IMR-90 (cell line): ENCODE measurements at regions not wholly inside any gene's neighbourhood (a gene's known extent, or its start where the extent isn't known, plus 50 kb on each side); places are given as distances from the start of the nearest gene placed in this dataset.

Source experiments
- ATAC-seq: fragments of 200-7000 bp; cut with Tn5 transposase; 2 replicates; pipeline ENCODE4 v1.9.1; 2020; ENCODE audit warnings: low read depth, mild to moderate bottlenecking, moderate library complexity
- BruUV-seq: library from RNA; stranded (reverse); fragments of 400-500 nt; replicated peaks from 2 replicates; lab custom pipeline; 2021; lab: Mats Ljungman, UMichigan
- CTCF ChIA-PET: fragments of 300-600 bp; formaldehyde crosslinking; extraction: SDS; loops from one replicate; lab custom pipeline; 2021; ENCODE audit warnings: antibody characterized with exemption; lab: Yijun Ruan, JAX
- POLR2A ChIA-PET: fragments of 300-600 bp; sonication (Branson Sonifier 250); formaldehyde crosslinking; loops from one replicate; lab custom pipeline; 2022; ENCODE audit warnings: antibody characterized with exemption; ENCODE audit not compliant: unreplicated experiment; lab: Charles Lee
- DNase-seq: peaks from one replicate; pipeline ENCODE4 v3.0.0; 2013
- H2AFZ ChIP-seq: replicated peaks from 2 replicates; pipeline ENCODE3; 2013; ENCODE audit warnings: low read length, mild to moderate bottlenecking; ENCODE audit not compliant: poor library complexity
- H2AK5ac ChIP-seq: 2 replicates; pipeline ENCODE4 v1.6.1; 2013; ENCODE audit warnings: low read depth, low read length, inconsistent platforms
- H2AK9ac ChIP-seq: replicated peaks from 2 replicates; pipeline ENCODE3; 2013; ENCODE audit warnings: mild to moderate bottlenecking, low read depth, low read length, moderate library complexity; ENCODE audit not compliant: poor library complexity
- H2BK120ac ChIP-seq: 2 replicates; pipeline ENCODE4 v1.6.1; 2013; ENCODE audit warnings: low read depth, low read length, inconsistent platforms
- H2BK15ac ChIP-seq: 3 replicates; pipeline ENCODE4 v1.6.1; 2013; ENCODE audit warnings: low read depth, low read length, inconsistent platforms
- H2BK20ac ChIP-seq: 2 replicates; pipeline ENCODE4 v1.6.1; 2013; ENCODE audit warnings: low read depth, mild to moderate bottlenecking, inconsistent platforms, low read length, moderate library complexity
- H2BK5ac ChIP-seq: 2 replicates; pipeline ENCODE4 v1.6.1; 2013; ENCODE audit warnings: mild to moderate bottlenecking, low read depth, low read length, inconsistent platforms; ENCODE audit not compliant: poor library complexity, severe bottlenecking
- H3K14ac ChIP-seq: replicated peaks from 2 replicates; pipeline ENCODE4 v1.6.1; 2013; ENCODE audit warnings: low read depth, low read length, inconsistent platforms
- H3K18ac ChIP-seq: 2 replicates; pipeline ENCODE4 v1.6.1; 2013; ENCODE audit warnings: low read depth, low read length, control low read depth
- H3K23ac ChIP-seq: 2 replicates; pipeline ENCODE4 v1.6.1; 2013; ENCODE audit warnings: low read depth, low read length, inconsistent platforms
- H3K27ac ChIP-seq: 2 replicates; pipeline ENCODE4 v1.5.1; 2013; ENCODE audit warnings: mild to moderate bottlenecking, control low read depth, low read length; ENCODE audit not compliant: insufficient read depth
- H3K27me3 ChIP-seq: 2 replicates; pipeline ENCODE4 v1.6.1; 2013; ENCODE audit warnings: low read length; ENCODE audit not compliant: control insufficient read depth, insufficient read depth
- H3K36me3 ChIP-seq: 2 replicates; pipeline ENCODE4 v1.6.1; 2013; ENCODE audit warnings: low read length, mixed read lengths; ENCODE audit not compliant: control insufficient read depth, insufficient read depth
- H3K4ac ChIP-seq: 2 replicates; pipeline ENCODE4 v1.6.1; 2013; ENCODE audit warnings: low read depth, low read length, inconsistent platforms
- H3K4me1 ChIP-seq: 2 replicates; pipeline ENCODE4 v1.6.1; 2013; ENCODE audit warnings: low read length, mixed read lengths; ENCODE audit not compliant: control insufficient read depth, insufficient read depth
- H3K4me2 ChIP-seq: 2 replicates; pipeline ENCODE4 v1.6.1; 2013; ENCODE audit warnings: low read depth, mild to moderate bottlenecking, control low read depth, low read length, moderate library complexity
- H3K4me3 ChIP-seq: 2 replicates; pipeline ENCODE4 v1.5.1; 2013; ENCODE audit warnings: low read depth, mild to moderate bottlenecking, control low read depth, low read length, moderate library complexity; ENCODE audit not compliant: insufficient read depth
- H3K56ac ChIP-seq: 2 replicates; pipeline ENCODE4 v1.6.1; 2013; ENCODE audit warnings: low read length, inconsistent platforms; ENCODE audit not compliant: insufficient read depth; ENCODE audit errors: extremely low read depth
- H3K79me1 ChIP-seq, 2 experiments: 2 replicates each; pipeline ENCODE4 v1.6.1; 2013; ENCODE audit warnings: low read length in 2 of 2, inconsistent platforms in 1 of 2, low read depth in 1 of 2
- H3K9ac ChIP-seq: 2 replicates; pipeline ENCODE4 v1.6.1; 2013; ENCODE audit warnings: low read depth, low read length, control low read depth
- H3K9me1 ChIP-seq: 2 replicates; pipeline ENCODE4 v1.6.1; 2013; ENCODE audit warnings: low read length, inconsistent platforms; ENCODE audit not compliant: insufficient read depth
- H3K9me3 ChIP-seq: 2 replicates; pipeline ENCODE4 v1.6.1; 2013; ENCODE audit warnings: low read length; ENCODE audit not compliant: control insufficient read depth, insufficient read depth
- H4K20me1 ChIP-seq: 2 replicates; pipeline ENCODE4 v1.6.1; 2013; ENCODE audit warnings: low read length, inconsistent platforms; ENCODE audit not compliant: insufficient read depth
- H4K5ac ChIP-seq: 2 replicates; pipeline ENCODE4 v1.6.1; 2013; ENCODE audit warnings: mild to moderate bottlenecking, low read depth, low read length, control low read depth
- H4K8ac ChIP-seq, 2 experiments: 2 replicates each; pipeline ENCODE4 v1.6.1; 2013; ENCODE audit warnings: low read depth in 2 of 2, low read length in 2 of 2, control low read depth in 1 of 2, inconsistent platforms in 1 of 2
- H4K91ac ChIP-seq: 2 replicates; pipeline ENCODE4 v1.6.1; 2013; ENCODE audit warnings: low read depth, low read length, inconsistent platforms; ENCODE audit not compliant: insufficient read depth
- BHLHE40 ChIP-seq: fragments of 150-350 bp; IDR thresholded peaks from 2 replicates; pipeline ENCODE4 v1.6.1; 2016; ENCODE audit warnings: mild to moderate bottlenecking, low read depth, low read length
- CEBPB ChIP-seq: IDR thresholded peaks from 2 replicates; pipeline ENCODE4 v1.6.1; 2012; ENCODE audit warnings: low read depth, low read length, improper control_type of control experiment
- CHD1 ChIP-seq: IDR thresholded peaks from 2 replicates; pipeline ENCODE4 v1.6.1; 2012; ENCODE audit warnings: low read depth, low read length, improper control_type of control experiment
- FOS ChIP-seq: fragments of 150-350 bp; IDR thresholded peaks from 2 replicates; pipeline ENCODE4 v1.6.1; 2016; ENCODE audit warnings: low read depth, low read length
- MAFK ChIP-seq: IDR thresholded peaks from 2 replicates; pipeline ENCODE4 v1.6.1; 2012; ENCODE audit warnings: low read depth, low read length, improper control_type of control experiment
- MAZ ChIP-seq: IDR thresholded peaks from 2 replicates; pipeline ENCODE4 v1.6.1; 2012; ENCODE audit warnings: low read depth, mild to moderate bottlenecking, low read length, improper control_type of control experiment, moderate library complexity, borderline replicate concordance
- MXI1 ChIP-seq: IDR thresholded peaks from 2 replicates; pipeline ENCODE4 v1.6.1; 2012; ENCODE audit warnings: low read depth, mild to moderate bottlenecking, low read length, moderate library complexity, borderline replicate concordance
- NFE2L2 ChIP-seq: fragments of 150-350 bp; IDR thresholded peaks from 2 replicates; pipeline ENCODE4 v1.6.1; 2016; ENCODE audit warnings: low read depth, mild to moderate bottlenecking, low read length
- POLR2A ChIP-seq: IDR thresholded peaks from 2 replicates; pipeline ENCODE4 v1.6.1; 2012; ENCODE audit warnings: mild to moderate bottlenecking, low read depth, low read length
- RAD21 ChIP-seq: IDR thresholded peaks from 2 replicates; pipeline ENCODE4 v1.6.1; 2012; ENCODE audit warnings: low read length, improper control_type of control experiment
- RCOR1 ChIP-seq: IDR thresholded peaks from 2 replicates; pipeline ENCODE4 v1.6.1; 2012; ENCODE audit warnings: mild to moderate bottlenecking, low read length, improper control_type of control experiment; ENCODE audit not compliant: insufficient replicate concordance
- RFX5 ChIP-seq: IDR thresholded peaks from 2 replicates; pipeline ENCODE4 v1.8.0; 2012; ENCODE audit warnings: low read depth, mild to moderate bottlenecking, low read length, moderate library complexity
- SMC3 ChIP-seq: fragments of 150-350 bp; IDR thresholded peaks from 2 replicates; pipeline ENCODE4 v1.6.1; 2016; ENCODE audit warnings: low read depth, mild to moderate bottlenecking, antibody characterized with exemption, low read length, moderate library complexity
- USF2 ChIP-seq: fragments of 150-350 bp; IDR thresholded peaks from 2 replicates; pipeline ENCODE4 v1.6.1; 2017; ENCODE audit warnings: mild to moderate bottlenecking, antibody characterized with exemption, low read length, low read depth
- WGBS, 2 experiments: methylation state at CpG; one replicate each; pipeline versions ENCODE4 v1.1.5 to v1.1.7; 2013; ENCODE audit warnings: missing lambda C conversion rate in 2 of 2; ENCODE audit not compliant: insufficient read length in 1 of 2; ENCODE audit errors: extremely low coverage in 2 of 2; 5-methylcytosine and 5-hydroxymethylcytosine counted together
- dilution Hi-C: fragments of 300-500 bp; cut with HindIII; formaldehyde crosslinking; loops from one replicate; pipeline ENCODE4 v1.14.3; 2018; ENCODE audit warnings: low sequenced_read_pairs; ENCODE audit not compliant: unreplicated experiment
- in situ Hi-C: fragments of 300-500 bp; cut with MboI; formaldehyde crosslinking; loops from 3 replicates; pipeline ENCODE4 v1.14.3; 2019; ENCODE audit warnings: low sequenced_read_pairs, inconsistent platforms, mixed read lengths
- intact Hi-C: fragments of 100-400 bp; cut with micrococcal nuclease; formaldehyde crosslinking; loops from 2 replicates; pipeline ENCODE4 v1.10.0; 2022
- TF ChIP-seq, protein P1 (sequence below): fragments of 150-350 bp; IDR thresholded peaks from 2 replicates; pipeline ENCODE4 v1.6.1; 2016; ENCODE audit warnings: low read depth, mild to moderate bottlenecking, low read length, moderate library complexity, borderline replicate concordance
- TF ChIP-seq, protein P2 (sequence below): conservative IDR thresholded peaks from 2 replicates; pipeline ENCODE4 v1.5.1; 2012; ENCODE audit warnings: mild to moderate bottlenecking, low read depth, low read length, improper control_type of control experiment

DNA sequence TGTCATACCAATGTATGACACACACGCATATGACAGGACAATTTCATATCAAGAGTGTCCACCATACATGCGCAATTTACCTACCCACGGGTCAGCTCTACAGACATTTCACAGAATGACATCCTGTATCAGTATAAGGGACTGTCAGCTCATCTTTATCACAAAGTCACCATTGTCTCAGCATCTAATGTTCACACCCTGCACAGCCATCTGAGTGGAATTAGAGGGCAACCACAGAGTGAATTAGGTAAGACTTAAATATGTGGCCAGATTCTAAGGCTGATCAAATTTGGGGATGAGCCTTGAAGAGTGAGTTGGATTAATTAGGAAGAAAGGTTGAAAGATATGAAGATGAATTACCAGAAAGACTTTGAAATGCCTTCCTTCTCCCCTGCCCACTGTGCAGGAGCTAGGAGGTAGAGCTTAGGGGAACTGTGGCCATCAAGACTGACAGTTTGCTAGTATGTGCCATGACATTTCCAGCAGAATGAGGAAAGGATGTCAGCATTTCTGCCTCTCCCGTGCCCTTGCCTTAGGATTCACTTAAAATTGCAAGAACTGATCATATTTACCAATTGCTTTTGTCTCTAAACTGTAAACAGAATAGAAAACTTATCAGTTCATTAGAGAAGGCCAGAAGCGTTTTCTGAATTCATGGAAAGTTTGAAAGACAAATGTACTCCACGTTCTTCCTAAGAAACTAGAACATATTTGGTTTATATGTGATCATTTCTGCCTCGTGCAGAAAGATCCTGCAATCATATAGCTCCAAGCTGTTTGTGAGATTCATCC, 121.1 kb downstream of the DDX1 start:
- dilution Hi-C loops: no loop called here
- no peaks in the 10 kb centered on the region for H3K36me3 ChIP-seq
- no peak overlapping the region for H3K56ac ChIP-seq
- H4K91ac ChIP-seq: no peak overlapping the region
- H3K9me3 ChIP-seq: peaks cover 6% of the 10 kb centered on the region
- CTCF ChIA-PET: no interaction called here
- H2BK120ac ChIP-seq: no peak overlapping the region
- ATAC-seq (no peak), DNase-seq (no peak)
- WGBS, 2 experiments: 61% methylated on average over 4 of the region's 7 CpGs; no CpG with 5 or more reads in 1 of the 2 experiments
- H3K27ac ChIP-seq: no peak overlapping the region
- H3K18ac ChIP-seq: no peak overlapping the region
- H4K20me1 ChIP-seq: no peaks in the 10 kb centered on the region
- no peak overlapping the region for H3K23ac ChIP-seq
- no peak overlapping the region for H3K4me3 ChIP-seq
- H2AK5ac ChIP-seq: no peak overlapping the region
- H2BK5ac ChIP-seq: no peak overlapping the region
- H4K8ac ChIP-seq: no peak overlapping the region
- no peaks in the 10 kb centered on the region for H3K4me1 ChIP-seq
- no peak overlapping the region for H4K5ac ChIP-seq
- H3K4ac ChIP-seq: no peak overlapping the region
- BruUV-seq: no TSS peak
- H2BK20ac ChIP-seq: no peak overlapping the region
- in situ Hi-C loops: no loop called here
- no peaks in the 10 kb centered on the region for H3K27me3 ChIP-seq
- H2AFZ ChIP-seq: no peak overlapping the region
- intact Hi-C loops: no loop called here
- no peak overlapping the region for H2AK9ac ChIP-seq
- H3K79me1 ChIP-seq: no peaks in the 10 kb centered on the region
- H3K9me1 ChIP-seq: no peaks in the 10 kb centered on the region
- POLR2A ChIA-PET: no interaction called here
- no peak for TF ChIP-seq USF2
- TF ChIP-seq CEBPB: no peak
- no peak for TF ChIP-seq SMC3
- TF ChIP-seq MAZ: no peak
- TF ChIP-seq RCOR1: no peak
- TF ChIP-seq MAFK: no peak
- TF ChIP-seq, protein P1, sequence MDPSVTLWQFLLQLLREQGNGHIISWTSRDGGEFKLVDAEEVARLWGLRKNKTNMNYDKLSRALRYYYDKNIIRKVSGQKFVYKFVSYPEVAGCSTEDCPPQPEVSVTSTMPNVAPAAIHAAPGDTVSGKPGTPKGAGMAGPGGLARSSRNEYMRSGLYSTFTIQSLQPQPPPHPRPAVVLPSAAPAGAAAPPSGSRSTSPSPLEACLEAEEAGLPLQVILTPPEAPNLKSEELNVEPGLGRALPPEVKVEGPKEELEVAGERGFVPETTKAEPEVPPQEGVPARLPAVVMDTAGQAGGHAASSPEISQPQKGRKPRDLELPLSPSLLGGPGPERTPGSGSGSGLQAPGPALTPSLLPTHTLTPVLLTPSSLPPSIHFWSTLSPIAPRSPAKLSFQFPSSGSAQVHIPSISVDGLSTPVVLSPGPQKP: no peak
- no peak for TF ChIP-seq CHD1
- TF ChIP-seq RFX5: no peak
- TF ChIP-seq POLR2A: no peak
- no peak for TF ChIP-seq FOS
- no peak for TF ChIP-seq BHLHE40
- TF ChIP-seq NFE2L2: no peak
- TF ChIP-seq RAD21: no peak
- TF ChIP-seq, protein P2, sequence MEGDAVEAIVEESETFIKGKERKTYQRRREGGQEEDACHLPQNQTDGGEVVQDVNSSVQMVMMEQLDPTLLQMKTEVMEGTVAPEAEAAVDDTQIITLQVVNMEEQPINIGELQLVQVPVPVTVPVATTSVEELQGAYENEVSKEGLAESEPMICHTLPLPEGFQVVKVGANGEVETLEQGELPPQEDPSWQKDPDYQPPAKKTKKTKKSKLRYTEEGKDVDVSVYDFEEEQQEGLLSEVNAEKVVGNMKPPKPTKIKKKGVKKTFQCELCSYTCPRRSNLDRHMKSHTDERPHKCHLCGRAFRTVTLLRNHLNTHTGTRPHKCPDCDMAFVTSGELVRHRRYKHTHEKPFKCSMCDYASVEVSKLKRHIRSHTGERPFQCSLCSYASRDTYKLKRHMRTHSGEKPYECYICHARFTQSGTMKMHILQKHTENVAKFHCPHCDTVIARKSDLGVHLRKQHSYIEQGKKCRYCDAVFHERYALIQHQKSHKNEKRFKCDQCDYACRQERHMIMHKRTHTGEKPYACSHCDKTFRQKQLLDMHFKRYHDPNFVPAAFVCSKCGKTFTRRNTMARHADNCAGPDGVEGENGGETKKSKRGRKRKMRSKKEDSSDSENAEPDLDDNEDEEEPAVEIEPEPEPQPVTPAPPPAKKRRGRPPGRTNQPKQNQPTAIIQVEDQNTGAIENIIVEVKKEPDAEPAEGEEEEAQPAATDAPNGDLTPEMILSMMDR: no peak
- TF ChIP-seq MXI1: no peak
- no peak overlapping the region for H3K4me2 ChIP-seq
- no peak overlapping the region for H3K9ac ChIP-seq
- H3K14ac ChIP-seq: no peak overlapping the region
- H2BK15ac ChIP-seq: no peak overlapping the region
